GM23248 (cell line): ENCODE measurements at regions not wholly inside any gene's neighbourhood (a gene's known extent, or its start where the extent isn't known, plus 50 kb on each side); places are given as distances from the start of the nearest gene placed in this dataset.

Source experiments
- EZH2 ChIP-seq: fragments of 200-600 bp; sonication (generic); IDR thresholded peaks from 2 replicates; pipeline ENCODE4 v1.6.1; 2018; ENCODE audit warnings: antibody characterized with exemption, mild to moderate bottlenecking; ENCODE audit not compliant: insufficient read depth, poor library complexity, severe bottlenecking
- EZH2phosphoT487 ChIP-seq: fragments of 200-600 bp; sonication (generic); IDR thresholded peaks from 2 replicates; pipeline ENCODE4 v1.6.1; 2018; ENCODE audit warnings: antibody characterized with exemption, moderate library complexity, mild to moderate bottlenecking, low read depth; ENCODE audit not compliant: insufficient read depth

- TF ChIP-seq EZH2 (no peak), EZH2phosphoT487 (no peak)
These were observed 503.3 kb downstream of the PCDH18 start for GRCh38 chr4:137029026-137029425.
